Thyroid gland (tissue), 4 donors: ENCODE measurements at regions not wholly inside any gene's neighbourhood (a gene's known extent, or its start where the extent isn't known, plus 50 kb on each side); places are given as distances from the start of the nearest gene placed in this dataset.

ENCODE experiments used
- CTCF ChIP-seq, 6 experiments: fragments of 200-600 bp in 3 of 6; fragments of 450-650 bp in 3 of 6; sonication (generic) in 3 of 6; IDR thresholded peaks; one replicate each; pipeline ENCODE4 v1.5.1; 2016 to 2019; ENCODE audit warnings: antibody characterized with exemption in 6 of 6, mild to moderate bottlenecking in 2 of 6, inconsistent platforms in 1 of 6, moderate library complexity in 1 of 6
- POLR2A ChIP-seq, 2 donors: fragments of 450-650 bp; IDR thresholded peaks; one replicate each; pipeline ENCODE4 v1.6.1; 2017; ENCODE audit warnings: antibody characterized with exemption in 2 of 2, mild to moderate bottlenecking in 2 of 2, moderate library complexity in 1 of 2

DNA sequence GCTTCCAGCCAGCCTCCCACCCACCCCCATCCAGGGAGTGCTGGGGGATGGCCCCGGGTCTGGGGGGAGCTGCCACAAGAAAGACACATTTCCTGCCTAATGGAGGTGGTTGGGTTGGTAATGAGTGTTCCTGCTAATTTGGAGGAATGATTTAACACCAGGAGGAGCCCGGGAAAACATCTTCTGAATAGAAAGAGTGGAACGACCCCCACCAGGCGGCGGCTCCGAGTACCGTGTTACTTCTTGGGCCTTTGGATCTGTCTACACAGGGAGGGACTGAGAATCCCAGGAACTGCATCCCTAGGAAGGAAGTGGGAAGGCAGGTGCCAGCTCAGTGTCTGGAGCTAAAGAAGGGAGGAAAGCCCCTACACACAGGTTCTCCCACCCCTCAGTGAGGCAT, 64.6 kb downstream of the TSPAN17 start:
- TF ChIP-seq CTCF (IDR thresholded peaks at IDR 0.05) = no peak
- TF ChIP-seq POLR2A (IDR thresholded peaks at IDR 0.05) = no peak
